Breast epithelium (tissue), 4 donors: ENCODE measurements at regions not wholly inside any gene's neighbourhood (a gene's known extent, or its start where the extent isn't known, plus 50 kb on each side); places are given as distances from the start of the nearest gene placed in this dataset.

ENCODE experiments used
- DNase-seq, 2 donors: peaks; one replicate each; pipeline ENCODE4 v3.0.0-alpha.2; 2019; ENCODE audit warnings: low spot score in 2 of 2
- H3K27ac ChIP-seq, 2 donors: fragments of 200-600 bp; sonication (generic) in 1 of 2; one replicate each; pipeline ENCODE4 v1.5.1; 2016 to 2019; ENCODE audit warnings: mild to moderate bottlenecking in 1 of 2
- H3K27me3 ChIP-seq, 2 donors: fragments of 200-600 bp; sonication (generic) in 1 of 2; one replicate each; pipeline versions ENCODE4 v1.5.1 to v1.6.0; 2017 to 2019; ENCODE audit warnings: control low read depth in 1 of 2, mild to moderate bottlenecking in 1 of 2
- H3K36me3 ChIP-seq: fragments of 200-600 bp; one replicate; pipeline ENCODE4 v1.5.1; 2019
- H3K4me1 ChIP-seq, 2 donors: fragments of 200-600 bp; sonication (generic); one replicate each; pipeline ENCODE4 v1.5.1; 2016 to 2019; ENCODE audit warnings: control low read depth in 1 of 2
- H3K4me3 ChIP-seq, 3 donors: fragments of 200-600 bp; sonication (generic); 1 replicate in 2 of 3; 2 replicates in 1 of 3; pipeline ENCODE4 v1.5.1; 2016 to 2019; ENCODE audit warnings: mild to moderate bottlenecking in 3 of 3, moderate library complexity in 2 of 3
- H3K9me3 ChIP-seq, 2 donors: fragments of 200-600 bp; sonication (generic) in 1 of 2; one replicate each; pipeline ENCODE4 v1.5.1; 2016 to 2019; ENCODE audit warnings: control low read depth in 1 of 2
- POLR2A ChIP-seq: fragments of 450-650 bp; IDR thresholded peaks from one replicate; pipeline ENCODE4 v1.6.1; 2016; ENCODE audit warnings: antibody characterized with exemption, mild to moderate bottlenecking, moderate library complexity
- POLR2AphosphoS5 ChIP-seq, 3 donors: sonication (generic); formaldehyde crosslinking; IDR thresholded peaks; one replicate each; pipeline ENCODE4 v1.6.1; 2017; ENCODE audit warnings: antibody characterized with exemption in 3 of 3
- intact Hi-C: fragments of 100-400 bp; cut with DNase I; formaldehyde crosslinking; loops from one replicate; pipeline ENCODE4 v1.15.1; 2023; ENCODE audit warnings: low total_unique reads
- TF ChIP-seq, protein P1 (sequence below), 3 donors: fragments of 450-650 bp; IDR thresholded peaks; one replicate each; pipeline ENCODE4 v1.5.1; 2016 to 2017; ENCODE audit warnings: antibody characterized with exemption in 3 of 3, mild to moderate bottlenecking in 3 of 3, moderate library complexity in 3 of 3

DNA sequence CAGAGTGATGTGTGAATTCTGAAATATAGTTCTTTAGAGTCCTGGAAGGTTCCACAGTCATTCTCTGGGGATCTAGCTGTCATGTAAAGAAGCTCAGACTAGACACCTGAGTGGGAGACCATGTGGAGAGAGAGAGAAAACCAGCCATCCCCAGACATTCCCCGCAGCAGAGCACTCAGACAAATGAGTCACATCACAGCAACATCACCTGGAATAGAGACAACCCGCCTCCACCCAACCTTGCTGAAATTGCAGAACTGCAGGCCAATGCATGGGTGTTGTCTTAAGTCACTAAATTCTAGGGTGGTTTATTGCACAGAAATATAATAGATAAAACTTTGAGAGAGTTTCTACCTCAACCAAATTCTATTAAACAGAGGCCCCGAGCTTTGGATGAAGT lies 392.0 kb upstream of the DYNLRB2 start:
- Histone ChIP-seq H3K4me3 (no peak overlapping the region), H3K36me3 (no peaks in the 10 kb centered on the region), H3K4me1 (no peaks in the 10 kb centered on the region), H3K27ac (no peak overlapping the region), H3K27me3 (no peaks in the 10 kb centered on the region), H3K9me3 (no peaks in the 10 kb centered on the region)
- TF ChIP-seq, protein P1, sequence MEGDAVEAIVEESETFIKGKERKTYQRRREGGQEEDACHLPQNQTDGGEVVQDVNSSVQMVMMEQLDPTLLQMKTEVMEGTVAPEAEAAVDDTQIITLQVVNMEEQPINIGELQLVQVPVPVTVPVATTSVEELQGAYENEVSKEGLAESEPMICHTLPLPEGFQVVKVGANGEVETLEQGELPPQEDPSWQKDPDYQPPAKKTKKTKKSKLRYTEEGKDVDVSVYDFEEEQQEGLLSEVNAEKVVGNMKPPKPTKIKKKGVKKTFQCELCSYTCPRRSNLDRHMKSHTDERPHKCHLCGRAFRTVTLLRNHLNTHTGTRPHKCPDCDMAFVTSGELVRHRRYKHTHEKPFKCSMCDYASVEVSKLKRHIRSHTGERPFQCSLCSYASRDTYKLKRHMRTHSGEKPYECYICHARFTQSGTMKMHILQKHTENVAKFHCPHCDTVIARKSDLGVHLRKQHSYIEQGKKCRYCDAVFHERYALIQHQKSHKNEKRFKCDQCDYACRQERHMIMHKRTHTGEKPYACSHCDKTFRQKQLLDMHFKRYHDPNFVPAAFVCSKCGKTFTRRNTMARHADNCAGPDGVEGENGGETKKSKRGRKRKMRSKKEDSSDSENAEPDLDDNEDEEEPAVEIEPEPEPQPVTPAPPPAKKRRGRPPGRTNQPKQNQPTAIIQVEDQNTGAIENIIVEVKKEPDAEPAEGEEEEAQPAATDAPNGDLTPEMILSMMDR (IDR thresholded peaks at IDR 0.05): no peak
- TF ChIP-seq POLR2AphosphoS5 (IDR thresholded peaks at IDR 0.05) (no peak), POLR2A (no peak)
- DNase-seq: no peak
- intact Hi-C loops: no loop called here

DNA sequence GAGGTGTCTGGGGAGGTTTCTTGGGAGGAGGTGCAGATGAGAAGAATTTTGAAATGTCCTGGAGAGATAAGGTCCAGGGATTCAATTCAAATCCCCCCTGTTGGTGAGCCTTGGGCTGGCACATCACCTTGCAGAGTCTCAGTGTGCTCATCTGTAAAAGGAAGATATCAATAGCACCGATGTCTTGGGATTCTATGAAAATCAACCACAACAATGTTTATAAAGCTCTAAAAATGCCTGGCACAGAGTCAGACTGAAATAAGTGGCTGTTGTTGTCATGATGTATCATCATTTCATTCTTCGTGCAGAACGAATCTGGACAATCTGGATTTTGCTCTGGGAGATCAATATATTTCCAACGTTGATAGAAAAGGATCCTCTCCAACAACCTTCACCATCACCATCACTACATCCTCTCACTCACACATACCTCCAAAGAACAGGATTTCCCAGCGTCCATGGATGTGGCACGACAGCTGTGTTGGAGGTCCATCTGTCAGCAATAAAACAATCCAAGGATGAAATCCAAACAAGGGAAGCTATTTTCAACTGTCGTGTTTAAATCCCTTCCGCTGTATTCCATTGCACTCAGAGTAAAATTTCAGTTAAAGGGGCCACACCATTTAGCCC lies 393.7 kb upstream of the DYNLRB2 start:
- Histone ChIP-seq H3K4me3 (no peak overlapping the region), H3K27ac (no peak overlapping the region), H3K9me3 (peaks cover 0 to 5% of the 10 kb centered on the region in 2 donors), H3K36me3 (no peaks in the 10 kb centered on the region), H3K4me1 (no peaks in the 10 kb centered on the region), H3K27me3 (no peaks in the 10 kb centered on the region)
- intact Hi-C loops: no loop called here
- TF ChIP-seq, protein P1 (IDR thresholded peaks at IDR 0.05): no peak
- TF ChIP-seq POLR2AphosphoS5 (IDR thresholded peaks at IDR 0.05) (no peak), POLR2A (no peak)
- DNase-seq: no peak

GRCh38 chr16:80144191-80144590 lies 396.6 kb upstream of the DYNLRB2 start:
- Histone ChIP-seq H3K9me3 (peaks cover 0 to 11% of the 10 kb centered on the region in 2 donors), H3K36me3 (no peaks in the 10 kb centered on the region), H3K27ac (no peak overlapping the region), H3K4me3 (no peak overlapping the region), H3K27me3 (no peaks in the 10 kb centered on the region), H3K4me1 (no peaks in the 10 kb centered on the region)
- TF ChIP-seq POLR2A (no peak), POLR2AphosphoS5 (IDR thresholded peaks at IDR 0.05) (no peak)
- intact Hi-C loops: no loop called here
- DNase-seq: no peak

- no peak overlapping the region for H3K4me3 ChIP-seq
- intact Hi-C loops: no loop called here
- peaks cover 0 to 11% of the 10 kb centered on the region in 2 donors for H3K9me3 ChIP-seq
- no peaks in the 10 kb centered on the region for H3K36me3 ChIP-seq
- no peak for TF ChIP-seq POLR2A
- no peak for TF ChIP-seq POLR2AphosphoS5 (IDR thresholded peaks at IDR 0.05)
- TF ChIP-seq, protein P1 (IDR thresholded peaks at IDR 0.05): no peak
- no peaks in the 10 kb centered on the region for H3K4me1 ChIP-seq
- no peak for DNase-seq
- no peak overlapping the region for H3K27ac ChIP-seq
- no peaks in the 10 kb centered on the region for H3K27me3 ChIP-seq
Observed at GRCh38 chr16:80142940-80143339, 397.9 kb upstream of the DYNLRB2 start.

DNA sequence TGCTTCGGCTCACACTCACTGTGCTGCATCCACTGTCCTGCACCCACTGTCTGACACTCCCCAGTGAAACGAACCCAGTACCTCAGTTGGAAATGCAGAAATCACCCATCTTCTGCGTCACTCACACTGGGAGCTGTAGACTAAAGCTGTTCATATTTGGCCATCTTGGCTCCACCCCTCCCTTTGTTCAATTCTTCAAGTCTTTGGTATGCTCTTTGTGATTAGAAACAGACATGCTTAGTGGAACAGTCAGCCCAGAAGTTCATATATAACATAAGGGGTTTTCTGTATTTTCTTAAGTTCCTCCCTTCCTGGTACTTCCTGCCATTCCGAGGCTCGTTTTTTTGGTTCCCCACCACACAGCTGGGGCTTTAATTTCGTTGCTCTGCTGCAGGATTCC lies 398.5 kb upstream of the DYNLRB2 start:
- Histone ChIP-seq H3K27me3 (no peaks in the 10 kb centered on the region), H3K36me3 (no peaks in the 10 kb centered on the region), H3K9me3 (peaks cover 0 to 11% of the 10 kb centered on the region in 2 donors), H3K4me3 (no peak overlapping the region), H3K4me1 (no peaks in the 10 kb centered on the region), H3K27ac (no peak overlapping the region)
- no peak for DNase-seq
- intact Hi-C loops: no loop called here
- TF ChIP-seq POLR2A (no peak), POLR2AphosphoS5 (IDR thresholded peaks at IDR 0.05) (no peak)
- TF ChIP-seq, protein P1 (IDR thresholded peaks at IDR 0.05): no peak

DNA sequence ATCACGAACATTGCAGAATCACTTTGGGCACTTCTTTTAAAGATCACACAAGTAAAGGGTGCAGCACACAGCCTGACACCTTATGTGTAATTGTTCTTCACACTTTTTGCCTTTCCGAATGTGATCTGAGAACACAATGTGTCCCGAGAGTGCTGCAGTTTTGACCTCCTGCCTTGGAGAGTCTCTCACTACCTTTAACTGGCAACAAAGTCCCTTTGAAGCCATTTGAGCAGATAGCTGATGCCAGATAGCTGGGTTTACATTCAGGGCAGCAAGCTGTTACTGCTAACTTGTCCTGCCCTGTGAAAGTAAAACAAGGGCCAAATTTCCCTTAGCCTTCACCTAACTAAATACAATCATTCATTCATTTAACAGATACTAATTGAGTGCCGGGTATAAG lies 411.0 kb upstream of the DYNLRB2 start:
- TF ChIP-seq POLR2AphosphoS5 (IDR thresholded peaks at IDR 0.05): no peak
- TF ChIP-seq, protein P1 (IDR thresholded peaks at IDR 0.05): no peak
- no peak for TF ChIP-seq POLR2A
- intact Hi-C loops: no loop called here
- Histone ChIP-seq H3K9me3 (peaks cover 0 to 11% of the 10 kb centered on the region in 2 donors), H3K27ac (no peak overlapping the region), H3K4me1 (no peaks in the 10 kb centered on the region), H3K27me3 (no peaks in the 10 kb centered on the region), H3K4me3 (no peak overlapping the region), H3K36me3 (no peaks in the 10 kb centered on the region)
- DNase-seq: no peak
